NB4 (cell line): ENCODE measurements at regions not wholly inside any gene's neighbourhood (a gene's known extent, or its start where the extent isn't known, plus 50 kb on each side); places are given as distances from the start of the nearest gene placed in this dataset.

Experiments
- CTCF ChIP-seq: IDR thresholded peaks from one replicate; pipeline ENCODE4 v1.5.1; 2012; ENCODE audit warnings: low read depth, low read length
- MYC ChIP-seq: IDR thresholded peaks from 2 replicates; pipeline ENCODE4 v1.6.1; 2011; ENCODE audit warnings: low read depth, low read length

DNA sequence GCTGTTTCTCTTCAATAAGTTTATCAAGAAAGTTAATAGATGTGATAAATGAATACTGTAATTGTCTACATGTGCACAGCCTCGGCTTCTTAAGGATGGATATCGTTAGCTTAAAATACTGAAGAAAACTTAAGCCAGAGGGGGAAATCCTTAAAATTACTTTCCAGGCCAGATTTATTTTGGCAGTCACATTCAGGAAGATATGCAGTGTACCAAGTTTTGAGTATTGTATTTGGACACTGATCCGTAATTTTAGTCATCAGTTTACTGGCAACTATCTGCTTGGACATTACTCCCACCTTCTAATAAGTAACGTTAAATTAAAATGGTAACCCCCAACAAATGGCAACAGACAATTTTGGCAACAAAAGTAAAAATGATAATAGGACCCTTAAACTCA is 770.0 kb upstream of the ZEB2 start:
- TF ChIP-seq CTCF (no peak), MYC (no peak)
